ENCODE measurements at regions not wholly inside any gene's neighbourhood (a gene's known extent, or its start where the extent isn't known, plus 50 kb on each side); places are given as distances from the start of the nearest gene placed in this dataset.

GRCh38 chr5:53246042-53246836, 136.7 kb upstream of the MOCS2 start:
- ATAC-seq (no peak), DNase-seq (no peak)
- in situ Hi-C loops (cut with MboI; ENCODE audit: low sequenced_read_pairs in 4 of 4) (no loop called here), intact Hi-C loops (cut with DNase I; ENCODE audit: low total_unique reads) (no loop called here)
- Histone ChIP-seq H3K27me3 (no peaks in the 10 kb centered on the region), H3K4me1 (no peaks in the 10 kb centered on the region), H3K9me3 (no peaks in the 10 kb centered on the region), H3K4me3 (no peak overlapping the region), H3K27ac (no peak overlapping the region), H3K36me3 (no peaks in the 10 kb centered on the region)
- TF ChIP-seq POLR2A (IDR thresholded peaks at IDR 0.05), result no peak
- no peak for TF ChIP-seq CTCF (IDR thresholded peaks at IDR 0.05 in 4 of 5, conservative IDR thresholded peaks at IDR 0.05 in 1 of 5)

GRCh38 chr5:53249529-53250200, 140.1 kb upstream of the MOCS2 start:
- in situ Hi-C loops (cut with MboI; ENCODE audit: low sequenced_read_pairs in 4 of 4), result no loop called here
- no peak for DNase-seq
- no peak for TF ChIP-seq POLR2A (IDR thresholded peaks at IDR 0.05)
- no peak for TF ChIP-seq CTCF (IDR thresholded peaks at IDR 0.05 in 4 of 5, conservative IDR thresholded peaks at IDR 0.05 in 1 of 5)
- H3K4me3 ChIP-seq, result no peak overlapping the region
- H3K4me1 ChIP-seq, result no peaks in the 10 kb centered on the region
- H3K36me3 ChIP-seq, result no peaks in the 10 kb centered on the region
- no peak overlapping the region for H3K27ac ChIP-seq
- no peaks in the 10 kb centered on the region for H3K27me3 ChIP-seq
- no peaks in the 10 kb centered on the region for H3K9me3 ChIP-seq
- intact Hi-C loops (cut with DNase I; ENCODE audit: low total_unique reads), result no loop called here
- ATAC-seq, result no peak

- Histone ChIP-seq H3K36me3 (no peaks in the 10 kb centered on the region), H3K4me3 (no peak overlapping the region), H3K27me3 (no peaks in the 10 kb centered on the region), H3K4me1 (no peaks in the 10 kb centered on the region), H3K9me3 (no peaks in the 10 kb centered on the region), H3K27ac (no peak overlapping the region)
- no peak for DNase-seq
- TF ChIP-seq CTCF (IDR thresholded peaks at IDR 0.05 in 4 of 5, conservative IDR thresholded peaks at IDR 0.05 in 1 of 5) (no peak), POLR2A (IDR thresholded peaks at IDR 0.05) (no peak)
- in situ Hi-C loops (cut with MboI; ENCODE audit: low sequenced_read_pairs in 4 of 4), result no loop called here
- intact Hi-C loops (cut with DNase I; ENCODE audit: low total_unique reads), result no loop called here
- ATAC-seq, result no peak
These were observed 140.6 kb upstream of the MOCS2 start for GRCh38 chr5:53250201-53250550.

GRCh38 chr5:53253421-53253871, 143.9 kb upstream of the MOCS2 start:
- no peak for ATAC-seq
- Histone ChIP-seq H3K4me3 (no peak overlapping the region), H3K36me3 (no peaks in the 10 kb centered on the region), H3K4me1 (no peaks in the 10 kb centered on the region), H3K27ac (no peak overlapping the region), H3K27me3 (no peaks in the 10 kb centered on the region), H3K9me3 (no peaks in the 10 kb centered on the region)
- in situ Hi-C loops (cut with MboI; ENCODE audit: low sequenced_read_pairs in 4 of 4), result no loop called here
- TF ChIP-seq CTCF (IDR thresholded peaks at IDR 0.05 in 4 of 5, conservative IDR thresholded peaks at IDR 0.05 in 1 of 5) (no peak), POLR2A (IDR thresholded peaks at IDR 0.05) (no peak)
- intact Hi-C loops (cut with DNase I; ENCODE audit: low total_unique reads), result no loop called here
- no peak for DNase-seq

Measured in gastrocnemius medialis (tissue), 4 donors.